Stimulated activated naive CD8-positive, alpha-beta T cell treated with anti-CD3 and anti-CD28 coated beads, Interleukin-15, Interleukin-2, amounts not matched to agents 100 U/mL and 50 U/mL, for 24 hours (primary cell): ENCODE measurements at regions not wholly inside any gene's neighbourhood (a gene's known extent, or its start where the extent isn't known, plus 50 kb on each side); places are given as distances from the start of the nearest gene placed in this dataset.
A peak's percentile ranks its signal among the peaks of the same experiment; 100 is the strongest.

Experiments used
- ATAC-seq: fragments of 150-1000 bp; cut with Tn5 transposase; one replicate; pipeline ENCODE4 v1.10.0; 2021
- DNase-seq: peaks from one replicate; pipeline ENCODE4 v3.0.0; 2021

GRCh38 chr4:22217480-22217879, 268.9 kb upstream of the KCNIP4 start:
- ATAC-seq: no peak
- no peak for DNase-seq

- DNase-seq (no peak), ATAC-seq (no peak)
These were observed 267.7 kb upstream of the KCNIP4 start for GRCh38 chr4:22216278-22216677.

GRCh38 chr4:22215084-22215483, 266.5 kb upstream of the KCNIP4 start:
- no peak for ATAC-seq
- DNase-seq: no peak

- no peak for ATAC-seq
- no peak for DNase-seq
These were observed 255.1 kb upstream of the KCNIP4 start for GRCh38 chr4:22203711-22204011.

GRCh38 chr4:22202975-22203710, 254.6 kb upstream of the KCNIP4 start:
- ATAC-seq: no peak
- DNase-seq: no peak

- ATAC-seq: no peak
- no peak for DNase-seq
These were observed 253.8 kb upstream of the KCNIP4 start for GRCh38 chr4:22202246-22202974.

- ATAC-seq (no peak), DNase-seq (no peak)
These were observed 252.7 kb upstream of the KCNIP4 start for GRCh38 chr4:22201256-22201655.

- ATAC-seq: no peak
- no peak for DNase-seq
These were observed 248.0 kb upstream of the KCNIP4 start for GRCh38 chr4:22196551-22196950.

- DNase-seq: no peak
- no peak for ATAC-seq
These were observed 243.5 kb upstream of the KCNIP4 start for GRCh38 chr4:22192084-22192511.

GRCh38 chr4:22191565-22191964, 243.0 kb upstream of the KCNIP4 start:
- DNase-seq (no peak), ATAC-seq (no peak)

GRCh38 chr4:22190855-22191254, 242.3 kb upstream of the KCNIP4 start:
- ATAC-seq (no peak), DNase-seq (no peak)

- no peak for DNase-seq
- ATAC-seq: no peak
These were observed 238.7 kb upstream of the KCNIP4 start for GRCh38 chr4:22187203-22187820.

GRCh38 chr4:22181736-22182135, 233.2 kb upstream of the KCNIP4 start:
- no peak for ATAC-seq
- no peak for DNase-seq

- no peak for ATAC-seq
- no peak for DNase-seq
These were observed 230.7 kb upstream of the KCNIP4 start for GRCh38 chr4:22179124-22179874.

- ATAC-seq (no peak), DNase-seq (no peak)
These were observed 226.1 kb upstream of the KCNIP4 start for GRCh38 chr4:22174640-22175039.

- DNase-seq (no peak), ATAC-seq (no peak)
These were observed 221.8 kb upstream of the KCNIP4 start for GRCh38 chr4:22170353-22170752.

- DNase-seq (no peak), ATAC-seq (no peak)
These were observed 218.6 kb upstream of the KCNIP4 start for GRCh38 chr4:22167201-22167600.

- no peak for ATAC-seq
- no peak for DNase-seq
These were observed 213.9 kb upstream of the KCNIP4 start for GRCh38 chr4:22162454-22162853.

GRCh38 chr4:22130741-22131140, 182.2 kb upstream of the KCNIP4 start:
- ATAC-seq: no peak
- DNase-seq: no peak

GRCh38 chr4:22129454-22130029, 181.0 kb upstream of the KCNIP4 start:
- peak; percentile 10 for DNase-seq
- no peak for ATAC-seq

GRCh38 chr4:22122062-22122461, 173.5 kb upstream of the KCNIP4 start:
- ATAC-seq (no peak), DNase-seq (no peak)

GRCh38 chr4:22115262-22115661, 166.7 kb upstream of the KCNIP4 start:
- ATAC-seq (no peak), DNase-seq (no peak)
